ENCODE measurements at regions not wholly inside any gene's neighbourhood (a gene's known extent, or its start where the extent isn't known, plus 50 kb on each side); places are given as distances from the start of the nearest gene placed in this dataset.

GRCh38 chr20:4490606-4491280, 195.5 kb upstream of the PRNP start:
- TF ChIP-seq CTCF (conservative IDR thresholded peaks at IDR 0.05; ENCODE audit: low read depth, low read length): no peak
- no peak overlapping the region for H3K4me3 ChIP-seq (ENCODE audit: low read depth, low read length)
- DNase-seq (ENCODE audit: low read depth): no peak

- DNase-seq (ENCODE audit: low read depth): no peak
- no peak overlapping the region for H3K4me3 ChIP-seq (ENCODE audit: low read depth, low read length)
- no peak for TF ChIP-seq CTCF (conservative IDR thresholded peaks at IDR 0.05; ENCODE audit: low read depth, low read length)
Observed at GRCh38 chr20:4490045-4490444, 196.2 kb upstream of the PRNP start.

- DNase-seq (ENCODE audit: low read depth): no peak
- TF ChIP-seq CTCF (conservative IDR thresholded peaks at IDR 0.05; ENCODE audit: low read depth, low read length): no peak
- H3K4me3 ChIP-seq (ENCODE audit: low read depth, low read length): no peak overlapping the region
Observed at GRCh38 chr20:4488407-4489339, 197.6 kb upstream of the PRNP start.

DNA sequence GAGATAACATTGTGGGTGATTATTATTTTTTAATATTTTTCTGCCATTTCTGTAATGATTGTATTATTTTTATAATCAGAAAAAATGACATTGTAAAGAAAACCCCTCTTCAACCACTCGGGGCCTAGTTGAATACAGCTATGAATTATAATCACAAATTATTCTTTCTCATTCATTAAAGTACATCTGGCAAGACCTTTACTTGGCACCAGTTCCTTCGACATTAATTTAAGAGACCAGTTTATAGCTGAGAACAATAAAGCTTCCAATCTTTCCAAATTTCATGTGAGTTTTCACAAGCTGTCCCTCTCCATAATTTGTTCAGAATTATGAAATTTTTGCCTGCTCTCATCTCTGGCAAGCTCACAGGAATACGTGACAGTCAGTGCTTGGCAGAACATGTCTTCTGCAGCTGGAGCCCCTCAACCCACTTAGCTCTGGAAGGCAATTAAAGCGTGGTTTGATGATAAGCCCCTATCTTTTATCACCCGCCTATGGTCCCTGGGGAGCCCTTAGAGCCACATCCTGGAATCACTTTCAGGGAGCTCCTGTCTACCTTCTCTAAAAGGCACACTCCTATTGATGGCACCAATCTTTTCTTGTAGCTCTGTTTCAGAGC, 201.8 kb upstream of the PRNP start:
- no peak for DNase-seq (ENCODE audit: low read depth)
- no peak overlapping the region for H3K4me3 ChIP-seq (ENCODE audit: low read depth, low read length)
- no peak for TF ChIP-seq CTCF (conservative IDR thresholded peaks at IDR 0.05; ENCODE audit: low read depth, low read length)

- TF ChIP-seq CTCF (conservative IDR thresholded peaks at IDR 0.05; ENCODE audit: low read depth, low read length): no peak
- no peak overlapping the region for H3K4me3 ChIP-seq (ENCODE audit: low read depth, low read length)
- no peak for DNase-seq (ENCODE audit: low read depth)
Observed at GRCh38 chr20:4483961-4484360, 202.3 kb upstream of the PRNP start.

GRCh38 chr20:4483486-4483885, 202.8 kb upstream of the PRNP start:
- no peak overlapping the region for H3K4me3 ChIP-seq (ENCODE audit: low read depth, low read length)
- no peak for TF ChIP-seq CTCF (conservative IDR thresholded peaks at IDR 0.05; ENCODE audit: low read depth, low read length)
- no peak for DNase-seq (ENCODE audit: low read depth)
